ENCODE measurements at regions not wholly inside any gene's neighbourhood (a gene's known extent, or its start where the extent isn't known, plus 50 kb on each side); places are given as distances from the start of the nearest gene placed in this dataset.

GRCh38 chr4:128481752-128482480, 194.3 kb upstream of the PGRMC2 start:
- Histone ChIP-seq H3K27me3 (ENCODE audit: control insufficient read depth, insufficient read depth, low read length) (no peaks in the 10 kb centered on the region), H3K27ac (no peak overlapping the region), H3K4me1 (no peaks in the 10 kb centered on the region), H3K9me3 (ENCODE audit: control insufficient read depth, low read length) (no peaks in the 10 kb centered on the region), H3K4me3 (ENCODE audit: low read depth, low read length) (no peak overlapping the region), H3K9ac (no peak overlapping the region), H3K79me2 (no peaks in the 10 kb centered on the region), H3K36me3 (ENCODE audit: control insufficient read depth, insufficient read depth, low read length) (no peaks in the 10 kb centered on the region), H3K4me2 (ENCODE audit: low read length) (no peak overlapping the region), H2AFZ (no peak overlapping the region)
- no peak for TF ChIP-seq CTCF (IDR thresholded peaks at IDR 0.05)

DNA sequence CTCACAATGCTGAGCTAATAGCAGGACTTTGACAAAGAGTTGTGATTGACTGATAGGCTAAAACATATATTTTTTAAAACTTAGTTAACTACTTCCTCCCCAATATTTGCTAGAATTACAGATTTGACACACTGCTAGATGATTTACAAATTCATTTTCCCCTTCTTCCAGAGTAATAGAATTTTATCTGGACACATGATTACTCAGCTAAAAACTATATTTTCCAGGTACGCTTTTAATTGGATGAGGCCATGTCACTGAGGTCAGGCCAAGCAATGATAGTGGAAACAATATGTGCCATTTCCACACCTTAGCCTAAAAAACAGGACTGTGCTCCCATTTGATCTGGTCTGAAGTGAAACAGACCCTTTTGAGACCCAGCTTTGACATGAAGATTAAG, 193.3 kb upstream of the PGRMC2 start:
- H2AFZ ChIP-seq = no peak overlapping the region
- H3K9ac ChIP-seq = no peak overlapping the region
- TF ChIP-seq CTCF (IDR thresholded peaks at IDR 0.05) = no peak
- H3K79me2 ChIP-seq = no peaks in the 10 kb centered on the region
- no peaks in the 10 kb centered on the region for H3K9me3 ChIP-seq (ENCODE audit: control insufficient read depth, low read length)
- no peaks in the 10 kb centered on the region for H3K36me3 ChIP-seq (ENCODE audit: control insufficient read depth, insufficient read depth, low read length)
- no peaks in the 10 kb centered on the region for H3K27me3 ChIP-seq (ENCODE audit: control insufficient read depth, insufficient read depth, low read length)
- H3K4me3 ChIP-seq (ENCODE audit: low read depth, low read length) = no peak overlapping the region
- H3K4me1 ChIP-seq = no peaks in the 10 kb centered on the region
- H3K4me2 ChIP-seq (ENCODE audit: low read length) = no peak overlapping the region
- H3K27ac ChIP-seq = no peak overlapping the region

GRCh38 chr4:128477540-128477939, 189.9 kb upstream of the PGRMC2 start:
- Histone ChIP-seq H2AFZ (no peak overlapping the region), H3K9me3 (ENCODE audit: control insufficient read depth, low read length) (no peaks in the 10 kb centered on the region), H3K9ac (no peak overlapping the region), H3K36me3 (ENCODE audit: control insufficient read depth, insufficient read depth, low read length) (no peaks in the 10 kb centered on the region), H3K4me1 (no peaks in the 10 kb centered on the region), H3K27ac (no peak overlapping the region), H3K27me3 (ENCODE audit: control insufficient read depth, insufficient read depth, low read length) (no peaks in the 10 kb centered on the region), H3K4me3 (ENCODE audit: low read depth, low read length) (no peak overlapping the region), H3K4me2 (ENCODE audit: low read length) (no peak overlapping the region), H3K79me2 (no peaks in the 10 kb centered on the region)
- no peak for TF ChIP-seq CTCF (IDR thresholded peaks at IDR 0.05)

GRCh38 chr4:128475597-128475996, 188.0 kb upstream of the PGRMC2 start:
- Histone ChIP-seq H3K79me2 (no peaks in the 10 kb centered on the region), H3K36me3 (ENCODE audit: control insufficient read depth, insufficient read depth, low read length) (no peaks in the 10 kb centered on the region), H3K9ac (no peak overlapping the region), H3K4me1 (no peaks in the 10 kb centered on the region), H3K27me3 (ENCODE audit: control insufficient read depth, insufficient read depth, low read length) (no peaks in the 10 kb centered on the region), H3K4me2 (ENCODE audit: low read length) (no peak overlapping the region), H3K27ac (no peak overlapping the region), H3K4me3 (ENCODE audit: low read depth, low read length) (no peak overlapping the region), H2AFZ (no peak overlapping the region), H3K9me3 (ENCODE audit: control insufficient read depth, low read length) (no peaks in the 10 kb centered on the region)
- no peak for TF ChIP-seq CTCF (IDR thresholded peaks at IDR 0.05)

DNA sequence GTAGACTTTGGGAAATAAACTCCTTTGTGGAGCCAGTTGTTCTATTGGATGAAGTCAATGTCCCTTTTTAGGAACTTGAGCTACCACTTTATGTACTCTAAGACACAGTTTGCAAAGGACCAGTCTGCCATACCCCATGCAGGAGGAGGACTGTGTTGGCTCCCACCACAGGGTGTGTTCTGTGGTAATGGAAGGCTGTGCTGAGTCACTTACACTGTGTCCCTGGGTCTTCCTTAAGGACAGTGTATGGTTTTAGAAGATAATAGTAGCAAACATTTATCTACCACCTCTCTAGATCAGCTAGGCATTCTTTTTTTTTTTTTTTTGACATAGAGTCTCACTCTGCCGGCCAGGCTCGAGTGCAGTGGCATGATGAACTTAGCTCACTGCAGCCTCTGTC, 184.0 kb upstream of the PGRMC2 start:
- Histone ChIP-seq H3K9ac (no peak overlapping the region), H3K36me3 (ENCODE audit: control insufficient read depth, insufficient read depth, low read length) (no peaks in the 10 kb centered on the region), H3K79me2 (no peaks in the 10 kb centered on the region), H3K27me3 (ENCODE audit: control insufficient read depth, insufficient read depth, low read length) (no peaks in the 10 kb centered on the region), H2AFZ (no peak overlapping the region), H3K9me3 (ENCODE audit: control insufficient read depth, low read length) (no peaks in the 10 kb centered on the region), H3K4me1 (peaks cover 4% of the 10 kb centered on the region), H3K4me2 (ENCODE audit: low read length) (no peak overlapping the region), H3K27ac (no peak overlapping the region), H3K4me3 (ENCODE audit: low read depth, low read length) (no peak overlapping the region)
- TF ChIP-seq CTCF (IDR thresholded peaks at IDR 0.05) = no peak

Measured in parathyroid adenoma (tissue), 2 donors.